CD1c-positive myeloid dendritic cell (primary cell): ENCODE measurements at regions not wholly inside any gene's neighbourhood (a gene's known extent, or its start where the extent isn't known, plus 50 kb on each side); places are given as distances from the start of the nearest gene placed in this dataset.
"Not testable (repeated sequence)": the region's sequence is repeated elsewhere in the genome, so short reads cannot be mapped to it uniquely, and the experiment has no call there.

ENCODE experiments used
- DNase-seq: peaks from one replicate; pipeline ENCODE4 v3.0.0-alpha.2; 2016; ENCODE audit errors: extremely low spot score

DNA sequence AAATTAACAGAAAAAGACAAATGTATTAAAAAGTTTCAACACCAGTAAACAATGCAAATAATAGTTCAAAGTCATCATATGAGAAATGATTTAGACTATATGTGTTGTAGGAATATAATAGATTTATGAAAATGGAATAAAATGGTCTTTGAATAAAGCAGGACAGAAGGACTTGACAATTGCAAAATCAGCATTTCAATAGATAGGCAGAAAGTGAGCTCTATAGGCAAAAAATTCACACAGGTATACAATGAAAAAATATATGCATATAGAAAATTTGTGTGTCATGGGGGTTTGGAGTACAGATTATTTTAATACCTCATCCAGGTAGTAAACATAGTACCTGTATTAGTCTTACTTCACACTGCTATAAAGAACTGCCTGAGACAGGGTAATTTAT lies 571.1 kb upstream of the EYS start:
- DNase-seq: no peak

DNA sequence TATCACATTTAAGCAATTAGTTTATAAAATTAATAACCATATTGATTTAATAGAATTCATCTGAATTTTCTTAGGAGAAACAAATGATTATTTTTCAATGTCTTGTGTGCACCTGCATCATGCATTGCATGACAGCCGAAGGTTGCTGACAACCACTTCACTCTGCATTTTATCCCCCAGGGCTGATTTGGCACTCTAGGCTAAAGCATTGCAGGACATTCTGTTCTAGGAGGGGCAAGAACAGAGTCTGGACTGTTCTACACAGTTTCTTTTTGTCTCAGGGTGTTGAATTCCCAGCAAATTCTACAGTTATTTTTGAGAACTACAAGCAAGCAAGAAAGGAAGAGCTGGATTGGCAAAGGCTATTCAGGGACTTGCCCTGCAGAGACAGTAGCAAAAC lies 570.4 kb upstream of the EYS start:
- DNase-seq: no peak

DNA sequence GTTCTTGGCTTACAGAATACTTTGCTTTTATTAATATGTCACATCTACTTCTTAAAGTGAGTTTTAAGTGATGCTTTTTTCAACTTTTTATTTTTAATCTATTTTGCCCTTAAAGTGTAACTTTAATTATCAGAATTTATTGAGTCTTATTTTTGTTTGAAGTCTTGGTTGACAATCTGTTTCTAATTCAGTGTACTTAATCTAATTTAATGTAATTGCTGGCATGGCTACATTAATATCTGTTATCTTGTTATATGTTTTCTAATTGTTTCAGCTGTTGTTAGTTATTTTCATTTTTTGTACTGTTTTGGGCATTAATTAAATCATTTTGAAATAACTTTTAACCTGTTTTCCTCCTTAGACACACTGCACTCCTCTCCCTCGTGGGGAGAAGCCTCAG lies 558.7 kb upstream of the EYS start:
- no peak for DNase-seq

DNA sequence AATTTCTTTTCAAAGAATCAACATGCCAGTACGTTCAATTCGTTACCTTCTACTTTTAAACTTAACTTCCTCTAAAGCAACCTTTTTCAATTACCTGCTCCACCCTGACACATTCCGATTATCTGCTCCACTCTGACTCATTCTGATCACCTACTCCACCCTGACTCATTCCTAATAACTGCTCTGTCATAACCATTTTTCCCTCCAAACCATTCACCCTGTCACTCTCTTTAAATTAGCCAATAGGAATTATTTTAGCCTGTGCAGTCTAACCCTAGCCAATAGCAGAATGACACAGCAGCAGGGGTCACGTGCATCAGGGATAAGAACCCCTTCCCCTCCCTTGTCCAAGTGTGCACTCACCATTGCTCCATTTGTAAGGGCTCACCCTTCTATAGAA lies 557.4 kb upstream of the EYS start:
- DNase-seq: no peak

DNA sequence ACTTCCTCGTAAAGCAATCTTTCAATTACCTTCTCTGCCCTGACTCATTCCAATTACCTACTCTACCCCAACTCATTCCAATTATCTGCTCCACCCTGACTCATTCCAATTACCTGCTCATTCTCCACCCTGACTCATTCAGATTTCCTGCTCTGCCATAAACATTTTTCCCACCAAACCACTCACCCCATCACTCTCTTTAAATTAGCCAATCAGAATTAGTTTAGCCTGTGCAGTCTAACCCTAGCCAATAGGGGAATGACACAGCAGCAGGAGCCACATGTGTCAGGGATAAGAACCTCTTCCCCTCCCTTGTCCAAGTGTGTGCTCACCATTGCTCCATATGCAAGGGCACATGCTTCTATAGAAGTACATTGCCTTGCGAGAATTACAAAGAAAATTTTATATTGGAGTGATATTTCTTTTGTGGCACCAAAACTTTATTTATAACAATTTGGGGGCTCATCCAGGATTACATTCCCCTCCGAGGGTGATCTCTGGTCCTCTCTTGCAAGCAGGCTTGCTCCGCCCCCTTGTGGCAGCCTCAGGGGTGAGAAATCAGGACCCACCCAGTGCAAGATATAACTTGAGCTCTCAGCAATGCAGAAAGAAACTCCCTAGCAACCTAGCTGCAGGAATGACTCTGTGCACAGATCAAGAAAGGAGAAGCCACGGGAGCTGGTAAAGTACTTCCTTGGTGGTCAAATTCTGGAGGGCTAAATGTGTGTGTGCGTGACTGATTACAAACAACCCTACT lies 551.9 kb upstream of the EYS start:
- not testable (repeated sequence) for DNase-seq

DNA sequence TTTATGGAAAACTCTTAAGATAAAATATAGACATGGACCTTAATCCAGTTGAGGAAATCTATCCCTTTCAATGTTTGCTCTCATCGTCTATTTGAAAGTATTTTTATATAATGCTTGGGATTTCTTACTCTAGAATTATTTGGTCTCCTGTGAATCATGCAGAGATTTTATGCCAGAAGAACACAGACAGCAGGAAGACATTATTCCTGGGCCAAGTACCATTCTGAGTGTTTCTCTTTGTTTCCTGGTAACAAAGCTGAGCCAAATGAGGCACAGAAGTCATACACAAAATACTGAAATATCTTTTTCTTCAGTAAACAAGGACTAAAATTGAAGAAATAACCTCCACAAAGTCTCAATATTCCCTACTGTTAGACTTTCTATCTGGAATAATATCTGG lies 538.2 kb upstream of the EYS start:
- no peak for DNase-seq

DNA sequence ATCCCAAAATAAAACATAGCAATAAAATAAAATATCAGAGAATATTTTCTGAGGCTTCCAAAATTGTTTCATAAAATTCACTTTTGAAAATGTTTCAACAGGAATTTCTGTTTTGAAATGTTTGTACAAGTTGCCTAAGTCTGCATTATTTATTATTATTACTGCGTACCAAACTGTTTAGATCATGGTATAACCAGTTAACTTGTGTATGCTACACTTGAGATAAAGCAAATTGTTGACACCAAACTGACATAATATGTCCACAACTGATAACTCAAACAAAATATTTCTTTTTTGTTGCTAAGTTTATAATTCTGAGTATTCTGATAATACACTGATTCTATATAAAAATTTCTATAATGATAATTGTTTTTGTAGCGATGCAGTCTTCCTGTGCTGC lies 531.8 kb upstream of the EYS start:
- DNase-seq: no peak

DNA sequence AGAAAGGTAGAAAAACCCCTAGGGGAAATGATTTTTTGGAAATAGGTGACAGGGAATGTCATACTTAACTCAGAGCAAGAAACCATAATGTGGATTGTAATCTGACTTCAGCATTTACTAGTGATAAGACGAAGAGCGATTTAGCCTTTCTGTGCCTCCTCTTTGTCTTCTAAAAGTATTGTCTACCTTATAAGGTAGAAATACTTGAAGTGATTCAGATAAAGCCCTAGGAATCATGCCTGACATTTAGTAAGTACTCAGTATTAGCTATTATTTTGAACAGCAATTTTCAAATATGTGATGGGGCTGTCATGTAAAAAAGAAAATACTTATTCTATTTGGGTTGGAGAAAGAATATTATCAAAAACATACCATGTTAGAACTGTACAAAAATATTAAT lies 525.9 kb upstream of the EYS start:
- no peak for DNase-seq

DNA sequence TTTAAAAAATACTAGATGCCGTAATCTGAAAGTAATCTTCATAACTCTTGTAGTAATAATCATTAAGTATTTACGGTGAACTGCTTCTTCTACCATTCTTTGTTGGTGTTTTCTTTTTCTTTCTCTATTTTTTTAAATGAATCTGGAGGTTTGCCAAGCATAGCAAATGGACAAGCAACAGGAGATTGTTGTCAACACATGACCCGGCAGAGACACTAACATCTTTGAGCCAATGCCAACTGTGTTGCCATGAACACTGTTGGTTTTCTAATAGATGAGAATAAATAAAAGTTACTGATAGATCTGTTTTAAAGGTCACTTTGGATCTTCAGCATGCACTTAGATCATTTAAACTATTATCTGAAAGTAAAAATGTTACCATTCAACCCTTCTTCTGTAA lies 523.6 kb upstream of the EYS start:
- no peak for DNase-seq

DNA sequence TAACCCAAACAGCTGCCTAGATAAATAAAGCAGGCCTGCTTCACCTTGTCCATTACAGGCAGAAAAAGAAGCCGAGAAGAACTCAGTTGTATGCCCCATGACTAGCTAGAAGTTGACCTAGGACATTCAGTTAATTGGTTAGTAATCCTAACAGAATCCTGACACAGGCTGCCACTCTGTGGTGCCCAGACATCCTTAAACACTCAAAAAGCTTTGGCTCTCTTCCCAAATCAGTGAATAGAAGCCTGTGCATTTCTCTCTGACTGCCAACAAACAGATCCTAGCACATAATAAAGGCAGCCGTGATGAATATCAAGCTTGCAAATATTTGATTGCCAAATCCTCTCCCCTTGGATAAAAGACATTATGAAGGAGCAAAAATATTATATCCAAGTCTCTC lies 519.1 kb upstream of the EYS start:
- no peak for DNase-seq

DNA sequence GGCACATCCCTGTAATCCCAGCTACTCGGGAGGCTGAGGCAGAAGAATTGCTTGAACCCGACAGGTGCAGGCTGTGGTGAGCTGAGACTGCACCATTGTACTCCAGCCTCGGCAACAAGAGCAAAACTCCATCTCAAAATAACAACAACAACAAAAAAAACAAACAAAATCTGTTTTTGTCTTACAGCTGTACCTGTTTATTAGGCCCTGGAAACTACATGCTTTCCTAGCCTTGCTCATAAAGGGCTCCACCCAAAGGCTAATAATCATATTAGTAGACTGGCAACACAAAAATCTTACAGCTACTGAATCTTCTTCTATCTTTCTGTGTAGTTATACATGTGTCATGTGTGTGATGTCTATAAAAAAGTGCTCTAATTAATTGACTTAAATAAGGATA lies 503.9 kb upstream of the EYS start:
- DNase-seq: no peak

DNA sequence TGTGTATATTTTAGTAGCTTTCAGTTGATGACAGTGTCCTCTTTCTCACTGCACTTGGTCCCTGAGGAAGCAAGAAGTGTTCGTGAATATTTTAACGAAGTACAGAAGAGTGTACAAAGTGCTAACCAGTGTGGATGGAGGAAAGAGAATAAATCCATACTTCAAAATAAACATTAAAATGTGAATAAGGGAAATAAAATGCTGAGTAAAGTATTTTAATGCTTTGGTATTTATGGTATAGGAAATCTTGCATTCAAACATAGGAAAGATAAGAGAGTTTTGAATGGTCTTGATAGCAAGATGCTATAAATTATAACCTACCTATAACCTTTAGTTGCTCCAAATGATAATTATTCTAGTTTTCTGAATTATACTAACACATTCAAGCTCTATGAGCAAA lies 493.4 kb upstream of the EYS start:
- DNase-seq: no peak

DNA sequence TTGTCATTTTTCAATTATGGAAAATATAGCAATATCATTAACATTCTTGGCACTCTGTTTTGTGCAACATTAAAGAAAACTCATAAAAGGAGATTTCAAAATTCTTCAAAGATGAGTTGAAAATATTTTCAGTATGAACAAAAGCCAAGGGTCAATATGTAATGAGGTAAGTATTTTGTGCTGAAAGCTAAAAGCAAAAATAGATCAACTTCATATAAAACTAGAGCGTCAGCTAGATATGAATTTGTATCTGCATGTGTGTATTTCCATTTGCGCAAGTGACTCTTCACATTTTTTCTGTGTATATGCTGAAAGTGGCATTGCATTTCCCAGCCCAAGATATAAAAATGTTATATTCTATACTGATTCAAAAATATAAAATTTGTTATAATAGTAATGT lies 492.1 kb upstream of the EYS start:
- DNase-seq: no peak

DNA sequence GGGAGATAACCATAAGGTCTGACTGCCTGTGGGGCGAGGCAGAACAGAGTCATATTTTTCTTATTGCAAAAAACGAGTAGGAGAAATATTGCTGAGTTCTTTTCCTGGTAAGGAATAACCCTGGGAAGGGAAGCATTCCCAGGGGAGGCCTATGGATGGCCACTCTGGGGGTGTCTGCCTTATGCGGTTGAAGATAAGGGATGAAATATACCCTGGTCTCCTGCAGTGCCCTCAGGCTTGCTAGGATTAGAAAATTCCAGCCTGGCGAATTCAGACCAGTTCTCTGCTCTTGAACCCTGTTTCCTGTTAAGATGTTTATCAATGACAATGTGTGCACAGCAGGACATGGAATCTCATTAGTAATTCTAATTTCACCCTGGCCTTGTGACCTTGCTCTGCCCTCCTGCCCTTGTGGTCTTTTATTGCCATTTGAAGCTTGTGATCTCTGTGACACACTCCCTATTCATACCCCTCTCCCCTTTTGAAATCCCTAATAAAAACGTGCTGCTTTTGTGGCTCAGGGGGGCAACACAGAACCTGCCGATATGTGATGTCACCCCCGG lies 491.1 kb upstream of the EYS start:
- DNase-seq: no peak

DNA sequence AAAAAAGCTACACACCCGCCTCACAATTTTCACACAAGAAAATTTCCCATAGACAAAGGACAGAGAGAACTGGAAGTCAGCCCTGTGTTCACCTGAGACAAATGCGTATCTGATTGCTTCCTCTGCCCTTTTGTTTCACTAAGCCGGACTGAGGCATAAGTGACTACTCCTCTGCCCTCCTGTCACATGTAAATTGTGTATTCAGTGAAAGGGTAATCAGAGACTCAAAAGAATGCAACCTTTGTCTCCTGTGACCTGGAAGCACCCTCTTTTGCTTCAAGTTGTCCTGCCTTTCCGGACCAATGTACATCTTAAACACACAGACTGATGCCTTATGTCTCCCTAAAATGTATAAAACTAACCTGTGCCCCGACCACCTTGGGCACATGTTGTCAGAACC lies 483.8 kb upstream of the EYS start:
- DNase-seq: no peak

DNA sequence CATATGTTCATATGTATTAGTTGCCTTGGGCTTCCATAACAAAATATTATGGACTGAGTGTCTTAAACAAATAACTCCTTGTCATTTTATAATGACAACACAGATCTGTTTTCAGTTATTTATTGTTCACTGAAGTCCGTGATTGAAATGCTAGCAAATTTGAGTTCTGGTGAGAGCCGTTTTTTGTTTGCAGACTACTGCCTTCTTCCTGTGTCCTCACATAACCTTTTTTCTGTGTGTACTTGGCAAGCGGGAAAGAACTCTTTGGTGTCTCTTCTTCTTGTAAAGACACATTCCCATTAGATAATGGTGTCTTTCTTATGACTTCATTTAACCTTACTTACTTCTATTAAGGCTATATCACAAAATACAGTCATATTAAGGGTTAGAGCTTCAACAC lies 482.9 kb upstream of the EYS start:
- DNase-seq: no peak

DNA sequence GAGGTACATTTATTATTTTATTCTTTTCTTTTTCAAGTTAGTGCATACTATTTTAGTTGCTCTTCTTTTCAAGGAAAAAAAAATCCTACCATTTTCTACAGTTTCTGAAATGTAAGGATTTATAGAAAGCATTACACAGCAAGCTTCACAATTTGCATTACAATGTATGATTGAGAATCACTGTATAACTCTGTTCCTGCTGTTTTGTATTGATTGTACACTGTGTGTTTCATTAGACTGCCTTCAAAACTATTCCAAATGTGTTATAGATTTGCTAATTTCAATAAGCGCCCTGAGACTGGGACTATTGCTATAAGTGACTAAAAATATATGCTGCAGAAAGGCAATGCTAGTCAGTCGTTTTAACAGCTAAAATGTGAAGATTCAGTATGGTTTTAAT lies 479.7 kb upstream of the EYS start:
- DNase-seq: no peak

DNA sequence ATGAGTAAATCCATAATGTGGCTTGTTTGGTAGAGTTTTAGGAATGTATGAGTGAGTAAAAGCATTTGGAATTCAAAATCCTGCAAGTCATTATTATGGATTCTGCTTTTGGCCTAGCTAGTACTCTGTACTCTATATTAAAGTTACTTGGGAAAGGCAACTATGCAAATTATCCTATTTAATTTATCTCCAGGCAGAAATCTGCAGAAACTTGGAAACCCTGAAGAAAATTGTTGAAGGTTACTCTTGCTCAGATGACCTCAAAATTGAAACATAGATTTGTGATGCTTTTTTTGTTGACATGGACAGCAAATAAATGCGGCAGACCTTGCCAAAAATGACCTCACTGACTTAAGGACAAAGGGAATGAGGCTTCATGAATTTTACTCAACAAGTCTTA lies 477.1 kb upstream of the EYS start:
- no peak for DNase-seq

DNA sequence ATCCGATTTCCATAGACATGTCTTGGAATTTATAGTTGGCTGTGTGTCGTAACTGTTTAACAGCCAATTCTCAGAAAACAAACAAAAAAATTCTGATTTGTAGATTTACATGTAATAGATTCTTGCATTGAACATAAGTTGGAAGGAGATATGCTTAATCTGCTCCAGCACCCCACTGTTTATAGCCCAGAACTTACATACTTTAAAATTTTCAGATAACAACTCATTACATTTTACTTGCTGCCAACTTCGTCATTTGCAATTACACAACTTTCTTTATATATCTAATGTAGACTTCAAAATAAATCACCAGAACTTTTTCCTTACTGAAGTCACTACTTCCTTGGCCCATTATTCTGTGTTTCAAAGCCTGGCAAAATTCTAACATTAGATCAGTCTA lies 472.3 kb upstream of the EYS start:
- DNase-seq: no peak

DNA sequence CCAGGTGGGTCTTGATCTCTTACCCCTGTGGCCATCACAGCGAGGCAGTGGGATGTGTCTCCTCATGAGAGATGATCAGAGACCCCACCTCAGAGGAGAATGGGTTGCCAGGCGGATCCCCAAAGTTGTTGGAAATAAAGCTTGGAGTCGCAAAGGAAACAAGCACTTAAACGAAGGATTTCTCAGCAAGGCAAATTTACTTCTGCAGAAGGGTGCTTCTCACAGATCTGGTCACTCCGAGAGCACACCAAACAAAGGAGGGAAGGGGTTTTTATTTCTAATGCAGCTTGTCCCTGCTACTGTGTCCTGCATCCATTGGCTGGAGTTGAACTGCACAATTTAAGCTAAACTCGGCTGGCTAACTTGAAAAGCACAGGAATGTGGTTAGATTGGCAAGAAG lies 466.6 kb upstream of the EYS start:
- DNase-seq: no peak

DNA sequence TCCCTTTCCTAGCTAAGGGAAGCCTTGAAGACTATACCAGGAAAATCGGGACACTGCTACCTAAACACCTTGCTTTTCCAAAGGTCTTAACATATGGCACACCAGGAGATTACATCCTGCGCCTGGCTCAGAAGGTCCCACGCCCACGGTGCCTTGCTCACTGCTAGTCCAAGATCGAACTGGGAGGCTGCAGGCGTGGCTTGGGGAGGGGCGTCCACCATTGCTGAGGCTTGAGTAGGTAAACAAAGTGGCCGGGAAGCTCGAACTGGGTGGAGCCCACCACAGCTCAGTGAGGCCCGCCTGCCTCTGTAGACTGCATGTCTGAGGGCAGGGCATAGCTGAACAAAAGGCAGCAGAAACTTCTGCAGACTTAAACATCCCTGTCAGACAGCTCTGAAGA lies 459.7 kb upstream of the EYS start:
- not testable (repeated sequence) for DNase-seq

DNA sequence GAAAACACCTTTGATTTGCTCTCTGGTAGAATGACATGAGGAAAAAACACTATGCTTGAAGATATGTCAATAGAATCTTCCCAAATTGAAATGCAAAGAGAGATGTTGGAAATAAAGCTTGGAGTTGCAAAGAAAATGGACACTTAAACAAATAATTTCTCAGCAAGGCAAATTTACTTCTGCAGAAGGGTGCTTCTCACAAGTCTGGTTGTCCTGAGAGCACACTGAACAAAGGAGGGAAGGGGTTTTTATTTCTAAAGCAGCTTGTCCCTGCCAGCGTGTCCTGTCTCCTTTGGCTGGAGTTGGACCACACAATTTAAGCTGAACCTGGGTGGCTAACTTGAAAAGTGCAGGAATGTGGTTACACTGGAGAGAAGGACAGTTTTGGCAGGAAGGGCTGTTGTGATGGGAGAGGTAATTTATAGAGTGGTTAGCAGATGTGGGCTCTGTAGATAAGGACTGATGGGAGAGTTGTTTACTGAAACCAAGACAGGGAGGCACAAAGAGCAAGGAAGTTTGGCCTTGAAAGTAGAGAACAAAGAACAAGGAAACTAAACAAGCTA lies 454.6 kb upstream of the EYS start:
- no peak for DNase-seq

DNA sequence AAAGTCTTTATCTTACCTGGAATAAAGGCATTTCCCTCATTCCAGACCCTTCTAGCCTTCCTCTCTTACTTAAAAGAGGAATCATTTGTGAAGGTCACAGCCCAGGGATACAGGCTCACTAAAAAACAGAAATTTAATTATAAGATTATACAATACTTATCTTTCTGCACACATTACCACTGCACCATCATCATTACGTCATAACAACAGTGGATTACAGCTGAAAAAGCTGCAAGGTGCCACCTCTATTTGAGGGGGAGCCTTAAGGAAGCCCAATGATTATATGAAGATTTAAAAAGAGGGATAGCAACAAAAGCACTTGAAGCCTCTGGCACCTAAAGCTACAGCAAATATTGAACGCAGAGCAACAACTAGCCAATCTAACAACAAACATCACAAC lies 452.9 kb upstream of the EYS start:
- DNase-seq: no peak

DNA sequence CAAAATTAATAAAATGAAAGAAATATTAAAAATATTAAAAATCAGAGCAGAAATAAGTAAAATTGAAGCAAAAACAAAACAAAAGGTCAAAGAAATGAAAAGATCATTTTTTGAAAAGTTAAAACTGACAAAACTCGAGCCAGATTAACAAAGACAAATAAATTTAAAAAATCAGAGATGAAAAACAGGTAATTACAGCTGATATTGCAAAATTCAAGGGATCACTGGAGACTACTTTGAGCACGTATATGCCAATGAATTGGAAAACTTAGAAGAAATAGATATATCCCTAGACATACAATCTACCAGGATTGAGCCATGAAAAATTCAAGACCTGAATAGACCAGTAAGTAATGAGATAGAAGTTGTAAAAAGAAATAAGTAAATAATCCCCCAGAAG lies 446.2 kb upstream of the EYS start:
- DNase-seq: no peak
